ENCODE measurements at regions not wholly inside any gene's neighbourhood (a gene's known extent, or its start where the extent isn't known, plus 50 kb on each side); places are given as distances from the start of the nearest gene placed in this dataset.
"Not testable (repeated sequence)": the region's sequence is repeated elsewhere in the genome, so short reads cannot be mapped to it uniquely, and the experiment has no call there.

GRCh38 chr1:60857851-60858250 lies 224.5 kb upstream of the NFIA start:
- no peak for DNase-seq (ENCODE audit: low spot score)

- no peak for DNase-seq (ENCODE audit: low spot score)
Observed at GRCh38 chr1:60850084-60850483, 232.3 kb upstream of the NFIA start.

- DNase-seq (ENCODE audit: low spot score) = no peak
Observed at GRCh38 chr1:60849401-60849800, 233.0 kb upstream of the NFIA start.

- DNase-seq (ENCODE audit: low spot score) = no peak
Observed at GRCh38 chr1:60848583-60849188, 233.7 kb upstream of the NFIA start.

GRCh38 chr1:60847855-60848582 lies 234.3 kb upstream of the NFIA start:
- DNase-seq (ENCODE audit: low spot score) = no peak

GRCh38 chr1:60847391-60847790 lies 235.0 kb upstream of the NFIA start:
- no peak for DNase-seq (ENCODE audit: low spot score)

GRCh38 chr1:60845659-60846058 lies 236.7 kb upstream of the NFIA start:
- DNase-seq (ENCODE audit: low spot score) = not testable (repeated sequence)

- no peak for DNase-seq (ENCODE audit: low spot score)
Observed at GRCh38 chr1:60842304-60842703, 240.1 kb upstream of the NFIA start.

- no peak for DNase-seq (ENCODE audit: low spot score)
Observed at GRCh38 chr1:60841116-60842046, 241.0 kb upstream of the NFIA start.

- not testable (repeated sequence) for DNase-seq (ENCODE audit: low spot score)
Observed at GRCh38 chr1:60840476-60840875, 241.9 kb upstream of the NFIA start.

GRCh38 chr1:60835649-60836048 lies 246.7 kb upstream of the NFIA start:
- no peak for DNase-seq (ENCODE audit: low spot score)

- DNase-seq (ENCODE audit: low spot score) = no peak
Observed at GRCh38 chr1:60833173-60833572, 249.2 kb upstream of the NFIA start.

- no peak for DNase-seq (ENCODE audit: low spot score)
Observed at GRCh38 chr1:60832367-60832766, 250.0 kb upstream of the NFIA start.

- DNase-seq (ENCODE audit: low spot score) = no peak
Observed at GRCh38 chr1:60831780-60832179, 250.6 kb upstream of the NFIA start.

GRCh38 chr1:60828944-60829343 lies 253.4 kb upstream of the NFIA start:
- no peak for DNase-seq (ENCODE audit: low spot score)

GRCh38 chr1:60826320-60827094 lies 255.9 kb upstream of the NFIA start:
- no peak for DNase-seq (ENCODE audit: low spot score)

GRCh38 chr1:60825593-60825992 lies 256.8 kb upstream of the NFIA start:
- DNase-seq (ENCODE audit: low spot score) = no peak

- no peak for DNase-seq (ENCODE audit: low spot score)
Observed at GRCh38 chr1:60823151-60823550, 259.2 kb upstream of the NFIA start.

- no peak for DNase-seq (ENCODE audit: low spot score)
Observed at GRCh38 chr1:60822252-60822651, 260.1 kb upstream of the NFIA start.

GRCh38 chr1:60821156-60821555 lies 261.2 kb upstream of the NFIA start:
- DNase-seq (ENCODE audit: low spot score) = no peak

GRCh38 chr1:60818969-60819701 lies 263.2 kb upstream of the NFIA start:
- no peak for DNase-seq (ENCODE audit: low spot score)

Measured in cerebellar cortex (tissue), 1 donor.